ENCODE measurements at regions not wholly inside any gene's neighbourhood (a gene's known extent, or its start where the extent isn't known, plus 50 kb on each side); places are given as distances from the start of the nearest gene placed in this dataset.
"Not testable (repeated sequence)": the region's sequence is repeated elsewhere in the genome, so short reads cannot be mapped to it uniquely, and the experiment has no call there.

DNA sequence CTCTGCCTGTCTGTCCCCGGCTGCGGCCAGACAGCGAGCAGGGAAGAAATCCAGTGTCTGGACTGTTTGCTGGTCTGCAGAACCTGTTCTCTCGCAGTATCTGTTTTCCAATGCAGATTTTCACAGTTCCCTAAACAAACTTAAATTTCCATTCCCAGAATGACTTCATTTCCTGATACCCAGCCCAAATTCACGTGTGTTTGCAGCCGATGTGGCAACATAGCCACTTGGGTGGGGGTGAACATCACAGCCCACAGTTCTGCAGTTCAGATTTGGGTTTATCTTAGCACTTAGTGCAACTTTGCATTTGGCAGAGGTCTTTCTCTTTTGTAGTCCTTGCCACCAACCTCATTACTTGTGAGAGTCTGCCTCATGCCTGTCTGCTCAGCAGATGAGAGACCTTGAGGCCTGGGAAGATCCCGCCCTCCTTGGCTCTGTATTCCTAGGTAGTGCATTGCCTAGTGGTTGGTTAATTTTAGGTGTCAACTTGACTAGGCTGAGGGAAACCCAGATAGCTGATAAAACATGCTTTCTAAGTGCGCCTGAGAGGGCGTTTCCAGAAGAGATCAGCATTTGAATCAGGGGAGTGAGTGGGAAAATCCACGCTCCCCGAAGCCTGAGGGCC, 122.8 kb upstream of the FAM20C start:
- DNase-seq = not testable (repeated sequence)

DNA sequence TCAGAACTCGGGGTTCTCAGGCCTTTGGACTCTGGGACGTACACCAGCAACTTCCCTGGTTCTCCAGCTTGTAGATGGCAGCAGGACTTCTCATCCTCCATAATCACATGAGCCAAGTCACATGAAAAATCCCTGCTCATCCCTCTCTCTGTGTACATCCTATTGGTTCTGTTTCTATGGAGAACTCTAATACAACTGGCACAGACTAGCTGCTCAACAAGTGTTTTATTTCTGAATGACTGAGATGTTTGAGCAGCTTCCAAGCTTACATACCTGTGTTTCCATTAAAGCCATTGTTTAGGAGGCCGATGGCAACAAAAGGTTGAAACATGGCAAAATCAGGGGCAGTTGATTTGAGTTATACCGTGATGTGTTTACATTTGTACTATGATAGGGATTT, 122.2 kb upstream of the FAM20C start:
- DNase-seq = not testable (repeated sequence)

DNA sequence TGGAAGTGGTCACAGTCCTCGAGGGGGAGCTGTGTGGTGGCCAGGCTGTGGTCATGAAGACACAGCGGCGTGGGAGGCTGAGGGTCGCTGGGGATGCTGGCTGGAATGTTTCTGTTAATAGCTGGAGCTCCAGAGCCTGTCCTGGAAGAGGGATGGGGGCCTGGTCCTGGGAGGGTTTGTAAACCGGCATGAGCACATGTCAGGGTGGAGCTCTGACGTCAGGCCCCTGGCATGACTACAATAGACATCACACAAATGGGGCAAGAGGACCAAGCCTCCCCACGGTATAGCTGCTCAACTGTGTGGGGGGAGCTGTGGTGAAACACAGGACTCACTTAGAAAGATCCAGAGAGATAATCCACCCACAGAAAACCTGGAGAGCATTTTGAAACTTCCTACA, 121.4 kb upstream of the FAM20C start:
- not testable (repeated sequence) for DNase-seq

DNA sequence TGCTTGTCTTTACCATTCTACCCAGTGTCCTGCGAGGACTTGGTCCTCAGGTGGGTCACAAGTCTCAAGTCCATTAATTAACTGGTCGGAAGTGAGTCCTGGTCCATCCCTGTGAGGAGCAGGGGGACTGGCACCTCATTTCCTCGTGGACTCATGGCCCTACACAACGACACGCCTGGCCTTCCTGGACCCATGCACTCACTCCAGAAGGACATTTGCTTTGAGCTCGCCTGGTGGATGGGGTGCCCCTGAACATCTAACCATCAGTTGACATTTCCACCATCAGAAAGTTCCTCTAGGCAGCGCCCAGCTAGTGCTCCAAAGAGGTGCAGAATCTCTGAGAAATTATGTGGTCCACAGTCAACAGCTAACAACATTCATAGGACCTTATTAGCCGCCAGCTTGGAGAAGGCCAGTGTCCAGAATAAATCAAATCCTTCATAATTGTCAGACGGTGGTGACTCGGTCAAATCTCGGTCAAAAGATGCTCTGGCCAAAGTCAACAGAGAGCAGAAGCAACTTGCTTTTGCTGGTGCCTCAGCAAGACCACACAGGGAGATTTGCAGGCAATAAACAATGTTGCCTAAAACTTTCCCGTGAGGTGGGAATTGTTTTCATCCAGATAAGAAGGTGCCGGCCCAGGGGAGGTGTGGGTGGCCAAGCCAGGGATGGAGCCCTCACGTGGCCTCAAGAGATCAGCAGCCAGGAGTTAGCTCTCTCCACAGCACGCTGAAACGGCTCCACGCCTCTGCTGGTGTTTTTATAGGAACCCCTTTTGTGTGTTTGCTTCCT, 119.9 kb upstream of the FAM20C start:
- not testable (repeated sequence) for DNase-seq

DNA sequence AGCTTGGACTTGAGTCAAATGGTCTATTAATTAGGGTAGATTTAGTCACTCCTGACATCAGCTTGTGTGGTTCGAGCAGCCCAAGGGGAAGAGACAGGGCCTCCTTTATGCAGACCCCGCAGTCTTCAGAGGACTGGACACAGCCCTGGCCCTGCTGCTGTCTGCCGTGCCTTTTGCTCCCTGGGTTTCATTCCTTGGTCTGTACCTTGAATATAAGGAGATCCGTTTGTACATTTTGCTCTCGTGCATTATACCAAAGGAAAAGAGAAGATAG, 119.4 kb upstream of the FAM20C start:
- DNase-seq = not testable (repeated sequence)

GRCh38 chr7:74008-74540, 118.3 kb upstream of the FAM20C start:
- DNase-seq = not testable (repeated sequence)

- DNase-seq = not testable (repeated sequence)
These were observed 116.9 kb upstream of the FAM20C start for GRCh38 chr7:75511-75910.

DNA sequence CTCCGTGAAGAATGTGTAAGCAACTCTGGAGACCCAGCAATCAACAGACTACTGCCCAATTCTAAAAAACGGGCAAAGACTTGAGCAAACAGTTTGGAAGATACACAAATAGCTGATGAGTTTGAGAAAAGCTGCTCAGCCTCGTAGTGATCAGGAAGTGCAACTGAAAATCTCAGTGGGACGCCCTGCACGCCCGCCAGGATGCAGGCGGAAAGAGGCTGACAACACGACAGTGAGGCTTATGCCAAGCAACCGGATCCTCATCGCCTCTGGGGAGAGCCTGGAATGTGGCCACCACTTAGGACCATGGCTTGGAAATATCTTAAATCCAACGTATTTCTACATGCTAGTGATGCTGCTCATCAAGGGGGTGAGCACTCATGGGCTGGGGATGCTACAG, 116.2 kb upstream of the FAM20C start:
- not testable (repeated sequence) for DNase-seq

DNA sequence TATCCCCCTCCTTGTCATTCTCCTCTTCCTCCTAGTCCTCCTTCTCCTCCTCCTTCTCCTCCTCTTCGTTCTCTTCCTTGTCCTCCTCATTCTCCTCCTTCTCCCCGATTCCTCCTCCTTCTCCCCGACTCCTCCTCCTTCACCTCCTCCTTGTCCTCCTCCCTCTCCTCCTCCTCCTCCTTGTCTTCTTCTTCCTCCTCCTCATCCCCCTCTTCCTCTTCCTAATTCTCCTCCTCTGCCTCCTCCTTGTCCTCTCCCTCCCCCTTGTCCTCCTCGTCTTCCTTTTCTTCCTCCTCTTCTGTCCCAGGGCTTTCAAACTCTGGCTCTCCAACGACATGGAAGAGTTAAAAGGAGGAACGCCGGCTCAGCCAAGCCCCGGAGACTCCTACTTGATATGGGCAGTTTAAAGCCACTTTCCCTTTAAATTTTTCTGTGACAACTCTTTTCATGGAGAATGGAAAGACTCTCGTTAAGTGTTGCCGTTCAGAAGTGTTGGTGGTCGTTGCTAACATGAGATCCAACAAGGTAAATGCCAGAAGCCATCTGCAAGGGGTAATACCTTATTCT, 115.5 kb upstream of the FAM20C start:
- not testable (repeated sequence) for DNase-seq

DNA sequence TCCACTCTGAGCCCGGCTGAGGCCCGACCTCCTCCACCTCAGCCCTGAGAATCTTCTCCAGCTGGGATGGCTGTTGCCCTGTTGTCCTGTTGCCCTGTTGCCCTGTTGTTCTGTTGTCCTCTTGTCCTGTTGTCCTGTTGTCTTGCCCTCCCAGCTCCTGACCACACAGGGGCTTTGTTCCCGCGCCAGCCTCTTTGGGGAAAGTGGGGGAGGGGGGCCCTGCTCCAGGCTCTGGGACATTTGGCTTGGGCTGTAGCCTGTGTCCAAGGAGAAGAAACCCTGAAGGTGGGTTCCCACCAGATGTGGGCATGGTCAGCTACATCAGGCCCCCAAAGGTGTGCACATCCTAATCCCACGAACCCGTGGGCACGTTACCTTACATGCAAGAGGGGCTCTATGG, 113.5 kb upstream of the FAM20C start:
- DNase-seq = not testable (repeated sequence)

GRCh38 chr7:79400-80055, 112.8 kb upstream of the FAM20C start:
- not testable (repeated sequence) for DNase-seq

DNA sequence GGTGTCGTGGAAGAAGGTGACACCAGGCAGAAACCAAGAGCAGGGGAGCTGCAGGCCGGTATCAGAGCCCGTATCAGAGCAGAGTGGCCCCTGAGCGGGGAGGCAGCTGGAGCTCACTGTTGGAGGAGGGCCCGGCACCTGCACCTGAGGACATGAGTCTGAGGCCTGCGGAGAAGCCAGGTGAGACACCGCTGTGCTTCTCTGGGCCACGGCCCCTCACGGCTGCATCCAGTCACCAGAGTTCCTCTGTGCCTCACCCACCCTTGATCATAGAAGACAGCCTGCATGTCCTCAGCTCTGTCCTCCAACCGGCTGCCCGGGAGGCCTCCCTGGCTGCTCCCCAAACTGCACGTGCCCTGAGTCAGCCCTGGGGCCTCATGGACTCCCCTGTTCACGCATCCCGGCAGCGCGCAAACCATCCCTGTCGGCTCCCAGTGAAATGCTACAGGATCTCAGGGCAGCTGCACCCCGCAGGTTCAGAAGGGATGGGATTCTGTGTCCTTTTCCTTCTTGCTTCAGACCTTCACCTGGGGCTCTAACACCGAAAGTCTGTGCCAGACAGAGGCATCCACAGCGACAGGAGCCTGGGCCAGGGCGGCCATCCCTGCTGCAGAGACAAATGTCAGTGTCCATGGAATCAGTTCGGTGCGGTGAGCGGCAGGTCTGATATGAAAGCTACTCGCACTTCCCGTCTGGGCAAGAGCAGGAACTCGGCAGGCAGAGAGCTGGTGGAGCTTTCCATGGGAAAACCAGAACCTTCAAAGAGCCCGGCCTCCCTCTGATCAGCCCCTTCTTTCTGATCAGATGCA, 111.9 kb upstream of the FAM20C start:
- no peak for DNase-seq

- no peak for DNase-seq
These were observed 111.1 kb upstream of the FAM20C start for GRCh38 chr7:81068-81925.

GRCh38 chr7:81926-82756, 110.2 kb upstream of the FAM20C start:
- no peak for DNase-seq

GRCh38 chr7:82757-83155, 109.6 kb upstream of the FAM20C start:
- no peak for DNase-seq

- DNase-seq = no peak
These were observed 108.9 kb upstream of the FAM20C start for GRCh38 chr7:83441-83840.

DNA sequence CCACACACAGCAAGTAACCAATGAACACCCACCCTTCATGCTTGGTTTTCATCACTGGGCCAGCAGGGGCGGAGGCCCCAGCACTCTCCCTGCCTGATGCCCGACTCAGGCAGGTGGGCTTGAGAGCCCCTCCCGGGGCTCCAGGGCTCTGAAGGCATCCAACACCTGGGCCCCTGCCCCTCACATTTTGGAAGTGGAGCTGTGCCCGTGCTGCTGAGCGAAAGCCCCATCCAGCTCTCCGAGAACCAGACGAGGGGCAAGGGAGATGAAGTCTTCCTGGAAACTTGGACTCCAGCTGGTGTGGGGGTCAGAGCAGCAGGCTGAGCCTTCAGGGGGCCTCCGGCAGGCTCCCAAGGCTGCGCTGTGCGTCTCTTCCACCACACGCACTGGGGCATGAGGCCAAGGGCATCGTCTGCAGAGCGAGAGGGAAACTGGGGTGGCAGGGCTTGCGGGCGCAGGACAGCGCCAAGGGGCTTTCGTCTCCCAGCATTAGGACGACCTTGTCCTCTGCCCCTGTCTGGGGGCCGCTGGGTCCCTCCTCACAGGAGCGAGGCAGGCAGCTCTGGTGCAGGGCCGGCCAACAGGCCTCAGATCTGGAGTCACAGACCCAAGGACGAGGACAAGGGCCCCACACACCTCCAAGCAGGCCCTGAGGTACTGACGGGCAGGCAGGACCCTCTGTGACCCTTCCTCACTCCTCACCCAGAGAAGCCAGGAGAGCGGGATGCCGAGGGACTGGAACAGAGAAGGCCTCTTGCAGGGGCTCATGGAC, 108.3 kb upstream of the FAM20C start:
- DNase-seq = no peak

DNA sequence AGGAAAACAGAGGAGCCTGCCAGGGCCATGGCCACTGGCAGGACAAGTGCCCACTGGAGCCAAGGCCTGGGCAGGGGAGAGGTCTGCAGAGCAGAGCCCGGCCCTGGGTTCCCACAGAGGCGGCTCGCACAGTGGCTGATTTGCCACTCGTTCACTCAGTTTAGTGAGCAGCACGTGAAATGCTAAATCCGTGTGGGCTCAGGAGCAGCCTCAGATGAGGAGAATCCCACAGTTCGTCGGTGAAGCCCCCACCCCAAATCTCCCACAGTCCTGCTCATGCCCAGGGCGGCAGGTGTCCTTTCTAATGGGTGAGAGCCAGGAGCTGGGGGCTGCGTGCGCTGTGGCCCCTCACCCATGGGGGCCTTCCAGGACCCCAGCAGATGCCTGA, 107.7 kb upstream of the FAM20C start:
- DNase-seq = no peak

GRCh38 chr7:85074-85882, 107.1 kb upstream of the FAM20C start:
- DNase-seq = no peak
